A549 (cell line): ENCODE measurements at regions not wholly inside any gene's neighbourhood (a gene's known extent, or its start where the extent isn't known, plus 50 kb on each side); places are given as distances from the start of the nearest gene placed in this dataset.

Experiments
- ESRRA ChIP-seq: fragments of 150-350 bp; IDR thresholded peaks from 2 replicates; pipeline ENCODE4 v1.6.1; 2014; ENCODE audit warnings: mild to moderate bottlenecking, low read length, borderline replicate concordance
- JUNB ChIP-seq: fragments of >200 bp; sonication (Bioruptor Twin); formaldehyde crosslinking; IDR thresholded peaks from 2 replicates; pipeline ENCODE4 v1.6.1; 2016
- KDM5A ChIP-seq: fragments of 200-600 bp; sonication (generic); IDR thresholded peaks from 2 replicates; pipeline ENCODE4 v1.6.1; 2016; ENCODE audit warnings: antibody characterized with exemption, mild to moderate bottlenecking
- MAZ ChIP-seq: fragments of 150-350 bp; IDR thresholded peaks from 2 replicates; pipeline ENCODE4 v1.6.1; 2014; ENCODE audit warnings: antibody characterized with exemption, low read depth, low read length, borderline replicate concordance
- POLR2A ChIP-seq: IDR thresholded peaks from 2 replicates; pipeline ENCODE4 v1.6.1; 2012; ENCODE audit warnings: mild to moderate bottlenecking, low read length
- RARB ChIP-seq: fragments of 250-450 bp; sonication (Bioruptor Pico); IDR thresholded peaks from 2 replicates; pipeline ENCODE4 v1.8.0; 2021; ENCODE audit warnings: mild to moderate bottlenecking, moderate library complexity
- TP53 ChIP-seq: fragments of 250-450 bp; sonication (Bioruptor Pico); IDR thresholded peaks from 2 replicates; pipeline ENCODE4 v1.5.0; 2021; ENCODE audit warnings: mild to moderate bottlenecking, moderate library complexity
- TF ChIP-seq, protein P1 (sequence below): fragments of >200 bp; sonication (Bioruptor Twin); formaldehyde crosslinking; IDR thresholded peaks from 3 replicates; pipeline ENCODE4 v1.5.1; 2016
- TF ChIP-seq, protein P2 (sequence below): IDR thresholded peaks from 2 replicates; pipeline ENCODE4 v1.6.1; 2012; ENCODE audit warnings: low read depth, borderline replicate concordance

- TF ChIP-seq JUNB = no peak
- no peak for TF ChIP-seq KDM5A
- TF ChIP-seq MAZ = no peak
- TF ChIP-seq TP53 = no peak
- no peak for TF ChIP-seq POLR2A
- TF ChIP-seq, protein P1, sequence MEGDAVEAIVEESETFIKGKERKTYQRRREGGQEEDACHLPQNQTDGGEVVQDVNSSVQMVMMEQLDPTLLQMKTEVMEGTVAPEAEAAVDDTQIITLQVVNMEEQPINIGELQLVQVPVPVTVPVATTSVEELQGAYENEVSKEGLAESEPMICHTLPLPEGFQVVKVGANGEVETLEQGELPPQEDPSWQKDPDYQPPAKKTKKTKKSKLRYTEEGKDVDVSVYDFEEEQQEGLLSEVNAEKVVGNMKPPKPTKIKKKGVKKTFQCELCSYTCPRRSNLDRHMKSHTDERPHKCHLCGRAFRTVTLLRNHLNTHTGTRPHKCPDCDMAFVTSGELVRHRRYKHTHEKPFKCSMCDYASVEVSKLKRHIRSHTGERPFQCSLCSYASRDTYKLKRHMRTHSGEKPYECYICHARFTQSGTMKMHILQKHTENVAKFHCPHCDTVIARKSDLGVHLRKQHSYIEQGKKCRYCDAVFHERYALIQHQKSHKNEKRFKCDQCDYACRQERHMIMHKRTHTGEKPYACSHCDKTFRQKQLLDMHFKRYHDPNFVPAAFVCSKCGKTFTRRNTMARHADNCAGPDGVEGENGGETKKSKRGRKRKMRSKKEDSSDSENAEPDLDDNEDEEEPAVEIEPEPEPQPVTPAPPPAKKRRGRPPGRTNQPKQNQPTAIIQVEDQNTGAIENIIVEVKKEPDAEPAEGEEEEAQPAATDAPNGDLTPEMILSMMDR = no peak
- TF ChIP-seq ESRRA = no peak
- TF ChIP-seq, protein P2, sequence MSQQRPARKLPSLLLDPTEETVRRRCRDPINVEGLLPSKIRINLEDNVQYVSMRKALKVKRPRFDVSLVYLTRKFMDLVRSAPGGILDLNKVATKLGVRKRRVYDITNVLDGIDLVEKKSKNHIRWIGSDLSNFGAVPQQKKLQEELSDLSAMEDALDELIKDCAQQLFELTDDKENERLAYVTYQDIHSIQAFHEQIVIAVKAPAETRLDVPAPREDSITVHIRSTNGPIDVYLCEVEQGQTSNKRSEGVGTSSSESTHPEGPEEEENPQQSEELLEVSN = no peak
- TF ChIP-seq RARB (CRISPR knock-in tag) = no peak
These were observed 85.8 kb downstream of the ATP23 start for GRCh38 chr12:58026897-58027891.
